ENCODE measurements at regions not wholly inside any gene's neighbourhood (a gene's known extent, or its start where the extent isn't known, plus 50 kb on each side); places are given as distances from the start of the nearest gene placed in this dataset.
A peak's percentile ranks its signal among the peaks of the same experiment; 100 is the strongest.

DNA sequence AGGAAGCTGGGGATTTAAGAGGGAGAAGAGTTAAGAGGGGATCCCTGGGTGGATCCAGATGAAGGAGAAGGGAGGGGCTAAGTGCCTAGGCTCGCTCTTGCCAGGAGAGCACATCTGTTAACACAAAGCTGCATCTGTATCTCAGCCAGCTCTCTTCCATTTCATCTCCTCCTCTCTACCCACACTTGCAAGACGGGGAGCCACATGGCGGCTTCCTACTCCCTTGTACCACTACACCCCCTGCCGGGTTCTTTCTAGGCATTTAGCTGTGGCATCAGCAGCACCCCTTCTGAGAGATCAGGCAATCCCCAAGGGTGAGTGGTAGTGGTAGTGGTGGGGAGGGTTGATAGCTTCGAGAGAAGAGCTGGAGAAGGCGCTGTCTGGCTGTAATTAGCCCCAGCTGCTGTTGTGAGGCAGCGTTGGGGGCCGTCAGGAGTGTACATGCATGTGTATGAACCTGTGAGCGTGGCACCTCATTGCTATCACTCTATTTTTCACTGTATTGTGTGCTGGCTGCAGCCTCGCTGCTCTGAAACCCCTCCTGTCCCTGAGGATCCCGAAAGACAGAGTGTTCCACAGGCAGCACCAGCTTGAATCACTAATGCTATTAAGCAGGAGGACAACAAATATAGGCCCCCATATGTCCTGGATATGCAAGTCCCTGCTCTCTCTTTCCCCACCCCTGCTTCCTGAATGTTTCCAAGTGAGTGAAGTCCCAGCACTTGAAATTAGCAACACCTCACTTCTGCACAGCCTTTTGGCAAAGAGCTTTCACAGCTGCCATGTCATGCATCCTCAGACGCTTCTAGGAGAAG is 73.7 kb downstream of the RTL9 start:
- no peak for DNase-seq (ENCODE audit: low read depth in 2 of 2)

DNA sequence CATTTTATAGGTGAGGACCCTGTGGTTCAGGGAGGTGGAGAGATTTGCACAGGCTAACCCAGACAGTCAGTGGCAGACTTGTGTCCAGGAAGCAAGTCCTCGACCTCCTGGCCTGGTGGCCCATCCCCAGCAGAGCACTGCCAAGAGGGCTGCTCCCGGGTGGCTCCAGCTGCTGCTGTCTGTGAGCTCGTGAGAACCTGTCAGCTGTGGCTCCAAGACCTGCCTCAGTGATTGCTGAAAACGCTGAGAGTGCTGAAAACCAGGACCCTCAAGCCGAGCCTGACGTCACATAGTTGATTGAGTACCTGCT is 74.2 kb downstream of the RTL9 start:
- no peak for DNase-seq (ENCODE audit: low read depth in 2 of 2)

- DNase-seq (ENCODE audit: low read depth in 2 of 2), result no peak
Observed at GRCh38 chrX:110435196-110435595, 76.5 kb downstream of the RTL9 start.

GRCh38 chrX:110436523-110436922 is 77.9 kb downstream of the RTL9 start:
- DNase-seq (ENCODE audit: low read depth in 2 of 2), result no peak

GRCh38 chrX:110437686-110438085 is 79.0 kb downstream of the RTL9 start:
- DNase-seq (ENCODE audit: low read depth in 2 of 2), result no peak

DNA sequence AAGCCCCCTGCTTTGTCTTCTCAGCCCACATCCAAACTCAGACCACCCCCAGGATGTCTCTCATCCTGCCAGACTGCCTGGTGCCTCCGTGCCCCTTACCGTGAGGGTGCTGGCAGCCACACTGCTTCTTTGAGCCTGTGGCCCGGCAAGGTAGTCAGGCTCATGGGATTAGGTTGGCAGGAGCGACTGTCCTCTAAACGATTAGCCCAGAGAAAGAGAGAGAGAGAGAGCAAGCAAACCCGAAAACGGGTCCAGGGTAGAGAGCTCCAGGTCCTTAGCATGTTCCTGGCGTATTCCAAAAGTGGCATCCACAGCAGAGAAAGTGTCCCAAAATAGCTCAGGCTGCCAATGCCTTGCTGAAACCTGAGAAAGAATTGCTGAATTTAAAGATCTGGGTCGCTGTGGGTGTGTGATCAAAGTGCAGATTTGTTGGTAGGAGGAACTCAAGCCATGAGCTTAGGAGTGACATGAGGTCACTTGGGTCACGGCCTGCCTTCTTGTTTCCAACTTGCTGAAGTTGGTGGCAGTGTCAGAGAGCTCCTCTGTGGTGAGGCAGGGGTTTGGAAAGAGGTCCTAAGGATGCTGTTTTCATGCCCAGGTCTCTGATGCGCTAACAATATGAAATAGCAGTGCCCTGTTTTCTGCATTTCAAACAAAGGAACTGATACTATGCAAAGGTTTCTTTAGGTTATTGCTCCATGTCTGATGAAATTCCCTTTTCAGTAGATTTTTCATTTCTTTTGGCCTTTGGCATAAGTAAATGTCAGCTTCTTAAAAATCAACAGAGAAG is 81.6 kb downstream of the RTL9 start:
- no peak for DNase-seq (ENCODE audit: low read depth in 2 of 2)

DNA sequence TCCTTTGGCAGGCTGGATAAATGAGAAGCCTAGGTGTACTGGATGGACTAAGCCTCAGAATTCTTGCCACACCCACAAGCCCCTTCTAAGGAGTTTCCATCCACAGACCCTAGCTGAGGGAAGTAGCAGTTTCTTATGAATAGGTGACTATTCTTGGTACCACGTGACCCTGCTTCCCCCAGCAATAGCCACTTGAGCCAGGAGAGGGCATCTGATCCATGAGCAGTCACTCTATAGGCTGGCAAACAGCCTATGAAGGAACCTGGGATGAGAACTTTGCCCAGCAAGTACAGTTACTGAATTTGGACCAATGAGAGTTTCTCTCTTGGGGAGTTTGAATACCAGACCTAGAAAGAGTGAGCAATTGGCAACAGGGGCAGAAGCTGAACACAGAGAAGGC is 84.0 kb downstream of the RTL9 start:
- no peak for DNase-seq (ENCODE audit: low read depth in 2 of 2)

- DNase-seq (ENCODE audit: low read depth in 2 of 2), result no peak
Observed at GRCh38 chrX:110444996-110445395, 86.3 kb downstream of the RTL9 start.

- DNase-seq (ENCODE audit: low read depth in 2 of 2), result no peak
Observed at GRCh38 chrX:110448459-110448858, 89.8 kb downstream of the RTL9 start.

DNA sequence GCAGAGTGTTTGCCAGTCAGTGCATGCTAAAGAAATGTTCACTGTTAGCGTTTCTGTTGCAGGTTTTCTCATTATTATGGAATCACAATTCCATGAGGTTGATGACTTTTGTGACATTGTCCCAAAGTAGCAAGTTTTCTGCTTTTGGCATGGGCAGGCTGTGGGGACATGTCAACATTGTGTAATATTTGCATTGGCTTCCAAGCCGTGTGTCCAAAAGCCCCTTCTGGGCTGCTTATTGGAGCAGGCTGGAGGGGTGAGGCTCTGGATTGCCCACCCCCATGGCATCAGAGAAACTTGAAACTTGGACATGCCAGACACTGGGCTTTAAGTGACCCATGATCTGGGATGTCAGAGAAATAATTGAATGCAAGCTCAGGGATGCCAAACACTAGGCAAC is 90.7 kb downstream of the RTL9 start:
- no peak for DNase-seq (ENCODE audit: low read depth in 2 of 2)

- DNase-seq (ENCODE audit: low read depth in 2 of 2), result peak; percentile 36 to 49
Observed at GRCh38 chrX:110450050-110450449, 91.4 kb downstream of the RTL9 start.

GRCh38 chrX:110454336-110454735 is 95.7 kb downstream of the RTL9 start:
- DNase-seq (ENCODE audit: low read depth in 2 of 2), result no peak

GRCh38 chrX:110462957-110463356 is 104.3 kb downstream of the RTL9 start:
- DNase-seq (ENCODE audit: low read depth in 2 of 2), result no peak

- DNase-seq (ENCODE audit: low read depth in 2 of 2), result no peak
Observed at GRCh38 chrX:110466790-110467189, 108.1 kb downstream of the RTL9 start.

DNA sequence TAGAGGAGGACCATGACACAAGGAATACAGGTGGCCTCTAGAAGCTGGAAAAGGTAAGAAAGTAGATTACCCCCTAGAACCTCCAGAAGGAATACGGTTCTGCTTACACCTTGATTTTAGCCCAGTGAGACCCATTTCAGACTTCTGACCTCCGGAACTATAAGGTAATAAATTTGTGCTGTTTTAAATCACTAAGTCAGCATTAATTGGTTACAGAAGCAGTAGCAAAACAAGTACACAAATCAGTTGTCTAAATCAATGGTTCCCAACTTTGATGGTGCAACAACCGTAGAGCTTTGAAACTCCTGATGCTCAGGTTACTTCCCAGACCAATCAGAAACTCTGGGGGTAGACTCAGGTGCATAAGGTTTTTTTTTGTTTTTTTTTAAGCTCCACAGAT is 113.6 kb downstream of the RTL9 start:
- DNase-seq (ENCODE audit: low read depth in 2 of 2), result no peak

DNA sequence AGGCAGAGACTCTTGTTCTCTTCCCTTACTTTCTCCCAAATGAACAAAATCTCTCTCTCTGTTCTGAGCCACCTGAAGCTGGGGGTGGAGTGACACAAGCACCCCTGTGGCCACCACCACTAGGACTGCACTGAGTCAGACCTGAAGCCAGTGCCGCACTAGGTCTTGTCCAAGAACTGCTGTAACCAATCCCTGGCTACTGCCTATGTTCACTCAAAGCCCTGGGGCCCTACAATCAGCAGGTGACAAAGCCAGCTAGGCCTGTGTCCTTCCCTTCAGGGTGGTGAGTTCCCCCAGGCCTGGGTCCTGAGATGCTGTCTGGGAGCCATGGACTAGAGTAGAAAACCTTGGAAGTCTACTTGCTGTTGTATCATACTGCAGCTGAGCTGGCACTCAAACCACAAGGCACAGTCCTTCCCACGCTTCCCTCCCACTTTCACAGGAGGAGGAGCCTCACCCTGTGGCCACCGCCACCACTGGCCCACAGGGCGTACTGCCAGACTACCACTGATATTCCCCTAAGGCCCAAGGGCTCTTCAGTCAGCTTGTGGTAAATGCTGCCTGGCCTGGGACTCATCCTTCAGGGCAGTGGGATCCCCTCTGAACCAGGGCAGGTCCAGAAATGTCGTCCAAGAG is 119.1 kb downstream of the RTL9 start:
- no peak for DNase-seq (ENCODE audit: low read depth in 2 of 2)

DNA sequence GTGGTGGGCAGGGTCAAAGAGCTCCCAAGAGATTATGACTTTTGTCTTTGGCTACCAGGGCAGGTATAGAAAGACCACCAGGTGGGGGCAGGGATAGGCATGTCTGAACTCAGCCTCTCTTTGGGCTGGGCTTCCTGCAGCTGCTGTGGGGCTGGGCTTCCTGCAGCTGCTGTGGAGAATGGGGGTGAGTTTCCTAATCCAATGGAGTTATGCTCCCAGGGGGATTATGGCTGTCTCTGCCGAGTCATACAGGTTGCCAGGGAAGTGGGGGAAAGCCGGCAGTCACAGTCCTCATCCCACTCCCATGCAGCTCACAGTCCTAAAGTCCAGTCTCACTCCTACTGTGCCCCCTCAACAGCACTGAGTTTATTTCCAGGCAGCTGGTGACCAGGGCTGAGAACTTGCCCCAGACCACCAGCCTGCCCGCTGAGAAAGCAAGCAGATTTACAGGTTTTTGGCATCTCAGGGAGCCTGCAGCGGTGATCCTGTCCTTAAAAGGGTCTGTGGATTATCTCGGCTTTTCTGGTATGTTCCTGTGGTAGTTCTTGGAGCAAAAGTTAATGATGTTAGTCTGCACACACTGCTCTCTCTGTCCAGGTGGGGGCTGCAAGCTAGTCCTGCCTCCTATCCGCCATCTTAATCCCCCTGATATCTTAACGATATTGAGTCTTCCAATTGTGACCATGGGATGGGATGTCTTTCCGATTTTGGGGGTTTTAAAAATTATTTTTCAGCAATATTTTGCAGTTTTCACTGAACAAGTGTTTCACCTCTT is 133.4 kb downstream of the RTL9 start:
- DNase-seq (ENCODE audit: low read depth in 2 of 2), result no peak

DNA sequence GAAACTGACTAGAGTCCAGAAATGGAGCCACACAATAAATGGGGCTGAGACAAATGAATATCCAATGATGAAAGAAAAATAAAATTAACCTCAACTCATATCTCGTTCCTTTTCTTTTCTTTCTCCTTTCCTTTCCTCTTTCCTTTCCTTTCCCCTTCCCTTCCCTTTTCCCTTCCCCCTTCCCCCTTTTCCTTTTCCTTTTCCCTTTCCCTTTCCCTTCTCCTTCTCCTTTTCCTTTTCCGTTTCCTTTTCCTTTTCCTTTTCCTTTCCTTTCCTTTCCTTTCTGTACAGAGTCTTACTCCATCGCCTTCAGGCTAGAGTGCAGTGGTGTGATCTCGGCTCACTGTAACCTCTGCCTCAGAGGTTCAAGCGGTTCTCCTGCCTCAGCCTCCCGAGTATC is 146.3 kb downstream of the RTL9 start:
- DNase-seq (ENCODE audit: low read depth in 2 of 2), result no peak

DNA sequence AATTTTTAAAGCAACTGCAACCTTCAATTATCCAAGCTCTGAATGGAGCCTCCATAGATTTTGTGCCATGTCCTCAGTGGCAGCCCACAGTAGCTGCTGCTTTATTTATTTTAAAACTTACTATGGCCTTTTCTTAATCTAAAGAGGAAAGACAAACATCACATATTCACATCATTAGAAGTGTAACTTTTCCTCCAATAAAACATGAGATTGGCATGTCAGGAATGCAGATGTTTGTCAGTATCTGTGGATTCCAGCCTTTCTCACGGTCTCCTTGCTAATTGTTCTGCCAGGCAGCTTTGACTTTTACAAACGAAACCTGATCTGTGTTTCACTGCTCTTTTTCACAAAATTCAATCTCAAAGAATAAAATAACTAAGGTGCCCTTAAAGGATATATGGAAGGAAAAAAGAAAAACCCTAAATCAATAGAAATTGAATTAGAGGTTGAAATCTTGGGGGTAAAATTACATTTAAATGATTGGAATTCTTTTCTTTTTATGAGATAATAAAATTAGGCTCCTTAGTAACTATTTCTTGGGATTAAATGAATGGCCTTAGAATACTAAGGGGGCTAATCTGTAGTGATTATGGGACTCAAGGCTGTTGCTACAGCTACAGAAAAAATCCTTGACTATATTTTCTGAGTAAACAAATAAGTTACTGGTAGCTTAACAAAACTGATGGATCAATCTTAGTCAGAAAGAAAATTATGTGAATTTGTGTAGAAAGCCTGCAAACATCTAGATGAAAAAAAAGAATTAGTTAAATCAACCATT is 151.3 kb downstream of the RTL9 start:
- no peak for DNase-seq (ENCODE audit: low read depth in 2 of 2)

- no peak for DNase-seq (ENCODE audit: low read depth in 2 of 2)
Observed at GRCh38 chrX:110511238-110511637, 152.6 kb downstream of the RTL9 start.

GRCh38 chrX:110512341-110512740 is 153.7 kb downstream of the RTL9 start:
- no peak for DNase-seq (ENCODE audit: low read depth in 2 of 2)

All from activated CD4-positive, alpha-beta T cell treated with anti-CD3 and anti-CD28 coated beads for 24 hours (primary cell).